Aorta (tissue), 5 donors: ENCODE measurements at regions not wholly inside any gene's neighbourhood (a gene's known extent, or its start where the extent isn't known, plus 50 kb on each side); places are given as distances from the start of the nearest gene placed in this dataset.
A peak's percentile ranks its signal among the peaks of the same experiment; 100 is the strongest.
"Not testable (repeated sequence)": the region's sequence is repeated elsewhere in the genome, so short reads cannot be mapped to it uniquely, and the experiment has no call there.

ENCODE experiments used
- ATAC-seq: fragments of 200-7000 bp; cut with Tn5 transposase; one replicate; pipeline ENCODE4 v1.9.1; 2022; ENCODE audit warnings: moderate library complexity; ENCODE audit not compliant: low FRiP score
- DNase-seq, 2 donors: peaks; one replicate each; pipeline ENCODE4 v3.0.0-alpha.2; 2020
- H3K27ac ChIP-seq, 2 donors: one replicate each; pipeline ENCODE4 v1.5.1; 2013; ENCODE audit warnings: low read length in 2 of 2, mild to moderate bottlenecking in 2 of 2, moderate library complexity in 2 of 2, control low read depth in 1 of 2, inconsistent platforms in 1 of 2, low read depth in 1 of 2
- H3K27me3 ChIP-seq, 2 donors: one replicate each; pipeline ENCODE4 v1.6.1; 2013; ENCODE audit warnings: control low read depth in 1 of 2, low read length in 1 of 2, mild to moderate bottlenecking in 1 of 2, moderate library complexity in 1 of 2; ENCODE audit not compliant: insufficient read depth in 2 of 2, control insufficient read depth in 1 of 2
- H3K36me3 ChIP-seq, 2 donors: one replicate each; pipeline ENCODE4 v1.6.1; 2013; ENCODE audit warnings: control low read depth in 1 of 2, low read length in 1 of 2, mild to moderate bottlenecking in 1 of 2; ENCODE audit not compliant: insufficient read depth in 2 of 2, control insufficient read depth in 1 of 2
- H3K4me1 ChIP-seq, 2 donors: one replicate each; pipeline ENCODE4 v1.6.1; 2013; ENCODE audit warnings: low read length in 2 of 2, control low read depth in 1 of 2, mild to moderate bottlenecking in 1 of 2, moderate library complexity in 1 of 2; ENCODE audit not compliant: insufficient read depth in 2 of 2, control insufficient read depth in 1 of 2
- H3K4me3 ChIP-seq, 2 donors: one replicate each; pipeline ENCODE4 v1.5.1; 2013; ENCODE audit warnings: low read length in 2 of 2, control low read depth in 1 of 2, mild to moderate bottlenecking in 1 of 2
- H3K9me3 ChIP-seq: one replicate; pipeline ENCODE4 v1.6.1; 2013; ENCODE audit warnings: mild to moderate bottlenecking, low read length; ENCODE audit not compliant: control insufficient read depth
- WGBS, 2 donors: extraction: QIAGEN DNeasy Blood & Tissue Kit; methylation state at CpG; one replicate each; pipeline ENCODE4 v1.1.7; 2013; 5-methylcytosine and 5-hydroxymethylcytosine counted together
- intact Hi-C, 2 donors: fragments of 100-400 bp; cut with DNase I; formaldehyde crosslinking; loops; one replicate each; pipeline versions ENCODE4 v1.14.2 to v1.15.0; 2022
- donor health status: healthy with polysubstance abuse.
- donor health status: Bipolar disorder and iron deficiency.
- donor health status: DM: no; HTN: no; CAD: no.
- donor health status: DM: no; HTN: no; CAD: no.
- donor health status: DM: yes; HTN: yes; CAD: no.

- Histone ChIP-seq H3K27me3 (no peaks in the 10 kb centered on the region), H3K4me1 (peaks cover 0 to 16% of the 10 kb centered on the region in 2 donors), H3K36me3 (no peaks in the 10 kb centered on the region), H3K27ac (no peak overlapping the region), H3K9me3 (no peaks in the 10 kb centered on the region), H3K4me3 (no peak overlapping the region)
- DNase-seq (no peak), ATAC-seq (no peak)
- intact Hi-C loops = no loop called here
- 56 to 77% methylated on average over 4 of the region's 4 CpGs for WGBS, 2 donors
These were observed 345.7 kb upstream of the C2CD4B start for GRCh38 chr15:62510791-62511190.

- intact Hi-C loops = no loop called here
- Histone ChIP-seq H3K4me1 (peaks cover 2 to 15% of the 10 kb centered on the region in 2 donors), H3K4me3 (no peak overlapping the region), H3K27me3 (no peaks in the 10 kb centered on the region), H3K36me3 (no peaks in the 10 kb centered on the region), H3K27ac (no peak overlapping the region), H3K9me3 (no peaks in the 10 kb centered on the region)
- ATAC-seq (no peak), DNase-seq (no peak)
- WGBS, 2 donors = 92 to 95% methylated on average over 1 of the region's 1 CpG
These were observed 347.8 kb upstream of the C2CD4B start for GRCh38 chr15:62512904-62513303.

GRCh38 chr15:62513893-62514292, 348.8 kb upstream of the C2CD4B start:
- intact Hi-C loops = no loop called here
- no peak overlapping the region for H3K27ac ChIP-seq
- no peak overlapping the region for H3K4me3 ChIP-seq
- WGBS, 2 donors = 50 to 64% methylated on average over 4 of the region's 4 CpGs
- peaks cover 2 to 15% of the 10 kb centered on the region in 2 donors for H3K4me1 ChIP-seq
- ATAC-seq (no peak), DNase-seq (no peak)
- H3K27me3 ChIP-seq = no peaks in the 10 kb centered on the region
- no peaks in the 10 kb centered on the region for H3K36me3 ChIP-seq
- H3K9me3 ChIP-seq = no peaks in the 10 kb centered on the region

- H3K9me3 ChIP-seq = no peaks in the 10 kb centered on the region
- peaks cover 2 to 11% of the 10 kb centered on the region in 2 donors for H3K4me1 ChIP-seq
- no peaks in the 10 kb centered on the region for H3K27me3 ChIP-seq
- no peak for ATAC-seq
- 27 to 32% methylated on average over 7 of the region's 7 CpGs for WGBS, 2 donors
- no peaks in the 10 kb centered on the region for H3K36me3 ChIP-seq
- intact Hi-C loops = no loop called here
- no peak overlapping the region for H3K4me3 ChIP-seq
- peak overlapping the region in 1 of 2 donors; percentile 61 for H3K27ac ChIP-seq
- DNase-seq = no peak
These were observed 350.8 kb upstream of the C2CD4B start for GRCh38 chr15:62515696-62516395.

GRCh38 chr15:62517541-62517940, 352.5 kb upstream of the C2CD4B start:
- Histone ChIP-seq H3K36me3 (no peaks in the 10 kb centered on the region), H3K9me3 (no peaks in the 10 kb centered on the region), H3K27me3 (no peaks in the 10 kb centered on the region), H3K4me3 (no peak overlapping the region), H3K27ac (peak overlapping the region in 1 of 2 donors; percentile 16), H3K4me1 (peaks cover 4 to 14% of the 10 kb centered on the region in 2 donors)
- ATAC-seq (no peak), DNase-seq (no peak)
- 39 to 95% methylated on average over 1 of the region's 1 CpG for WGBS, 2 donors
- intact Hi-C loops = no loop called here

GRCh38 chr15:62518666-62519065, 353.6 kb upstream of the C2CD4B start:
- H3K4me3 ChIP-seq, H3K36me3 ChIP-seq, ATAC-seq, DNase-seq, H3K27me3 ChIP-seq, H3K9me3 ChIP-seq, intact Hi-C loops, H3K27ac ChIP-seq: not testable (repeated sequence)
- peaks cover 7 to 13% of the 10 kb centered on the region in 2 donors for H3K4me1 ChIP-seq
- 93 to 94% methylated on average over 6 of the region's 6 CpGs for WGBS, 2 donors

- Histone ChIP-seq H3K4me3 (no peak overlapping the region), H3K36me3 (no peaks in the 10 kb centered on the region), H3K4me1 (peaks cover 7 to 13% of the 10 kb centered on the region in 2 donors), H3K9me3 (no peaks in the 10 kb centered on the region), H3K27me3 (no peaks in the 10 kb centered on the region), H3K27ac (no peak overlapping the region)
- WGBS, 2 donors = 72 to 83% methylated on average over 4 of the region's 4 CpGs
- ATAC-seq = no peak
- no peak for DNase-seq
- intact Hi-C loops = no loop called here
These were observed 354.8 kb upstream of the C2CD4B start for GRCh38 chr15:62519900-62520299.

- ATAC-seq (no peak), DNase-seq (no peak)
- Histone ChIP-seq H3K27me3 (no peaks in the 10 kb centered on the region), H3K4me3 (no peak overlapping the region), H3K9me3 (no peaks in the 10 kb centered on the region), H3K36me3 (no peaks in the 10 kb centered on the region), H3K4me1 (peaks cover 7 to 13% of the 10 kb centered on the region in 2 donors), H3K27ac (no peak overlapping the region)
- 73 to 75% methylated on average over 2 of the region's 2 CpGs for WGBS, 2 donors
- intact Hi-C loops = no loop called here
These were observed 355.8 kb upstream of the C2CD4B start for GRCh38 chr15:62520887-62521286.

GRCh38 chr15:62521396-62521795, 356.3 kb upstream of the C2CD4B start:
- no peak for ATAC-seq
- H3K36me3 ChIP-seq = no peaks in the 10 kb centered on the region
- no peak overlapping the region for H3K4me3 ChIP-seq
- H3K4me1 ChIP-seq = peaks cover 7 to 10% of the 10 kb centered on the region in 2 donors
- H3K9me3 ChIP-seq = no peaks in the 10 kb centered on the region
- no peak overlapping the region for H3K27ac ChIP-seq
- DNase-seq = no peak
- WGBS, 2 donors = 98% methylated on average over 2 of the region's 2 CpGs
- no peaks in the 10 kb centered on the region for H3K27me3 ChIP-seq
- intact Hi-C loops = no loop called here
